Activated CD4-positive, alpha-beta T cell treated with anti-CD3 and anti-CD28 coated beads for 4 hours (primary cell): ENCODE measurements at regions not wholly inside any gene's neighbourhood (a gene's known extent, or its start where the extent isn't known, plus 50 kb on each side); places are given as distances from the start of the nearest gene placed in this dataset.
"Not testable (repeated sequence)": the region's sequence is repeated elsewhere in the genome, so short reads cannot be mapped to it uniquely, and the experiment has no call there.

Experiments used
- DNase-seq, 2 donors: peaks; one replicate each; pipeline ENCODE4 v3.0.0-alpha.2; 2020

DNA sequence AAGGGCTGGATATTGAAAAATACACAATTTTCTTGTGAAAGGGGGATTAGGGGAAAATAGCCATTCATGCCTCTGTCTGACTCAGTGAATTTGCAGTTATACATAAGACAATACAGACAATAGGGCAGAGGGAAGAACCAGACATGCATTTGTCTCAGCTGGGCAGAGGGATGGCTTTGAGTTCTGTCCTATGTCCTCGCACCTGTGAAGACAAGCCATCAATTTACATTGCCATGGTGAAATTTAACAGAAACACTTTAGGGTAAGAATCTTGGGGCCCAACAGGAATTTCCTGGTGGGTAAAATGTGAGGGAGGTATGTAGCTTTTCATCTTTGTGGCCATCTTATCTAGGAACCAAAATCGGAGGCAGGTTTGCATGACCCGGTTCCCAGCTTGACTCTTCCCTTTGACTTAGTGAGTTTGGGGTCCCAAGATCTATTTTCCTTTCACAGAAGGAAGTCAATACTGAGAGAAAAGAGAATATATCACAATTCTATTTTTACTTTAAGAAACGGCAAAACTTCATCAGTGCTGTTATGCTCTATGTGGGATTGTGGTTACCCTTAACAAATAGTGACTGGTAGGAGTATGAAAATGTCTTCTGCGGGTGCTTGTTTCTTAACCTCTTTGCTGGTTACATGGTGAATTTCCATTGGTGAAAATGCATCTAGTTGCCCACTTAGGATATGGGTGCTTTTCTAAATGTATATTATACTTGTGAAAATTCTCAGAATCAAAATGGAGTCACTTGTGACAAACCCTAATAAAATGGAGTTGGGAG is 221.8 kb downstream of the SPP2 start:
- DNase-seq = no peak

DNA sequence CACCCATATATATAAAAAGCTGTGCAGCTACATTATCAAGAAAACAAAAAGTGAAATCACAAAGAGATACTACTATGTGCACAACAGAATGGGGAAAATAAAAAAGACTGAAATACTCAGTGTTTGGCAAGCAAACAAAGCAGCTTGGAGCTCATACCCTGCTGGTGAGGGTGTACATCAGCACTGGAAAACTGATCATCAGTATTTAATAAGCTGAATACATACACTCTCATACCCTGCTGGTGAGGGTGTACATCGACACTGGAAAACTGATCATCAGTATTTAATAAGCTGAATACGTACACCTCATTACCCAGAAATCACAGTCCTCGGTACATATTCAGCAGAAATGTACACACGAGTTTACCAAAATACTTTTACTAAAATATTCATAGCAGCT is 220.8 kb downstream of the SPP2 start:
- DNase-seq = no peak

DNA sequence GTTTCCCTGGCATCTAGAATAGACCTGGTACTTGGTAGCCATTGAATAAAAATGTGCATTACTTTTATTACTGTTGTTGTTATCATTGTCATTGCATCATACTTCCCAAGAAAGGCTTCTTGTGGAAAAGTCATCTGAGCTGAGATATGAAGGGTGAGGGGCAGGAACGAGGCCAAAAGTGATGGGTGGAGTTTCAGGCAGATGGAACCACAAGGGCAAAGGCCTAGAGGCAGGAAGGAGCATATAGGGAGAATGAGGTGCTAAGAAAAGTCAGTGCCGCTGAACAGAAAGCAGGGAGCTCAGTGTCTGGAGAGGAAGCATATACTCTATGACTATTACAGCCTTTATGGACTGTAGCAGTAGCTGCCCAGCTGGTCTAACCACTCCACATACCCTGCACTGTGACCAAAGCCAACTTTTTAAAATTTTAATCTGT is 219.3 kb downstream of the SPP2 start:
- DNase-seq = no peak

DNA sequence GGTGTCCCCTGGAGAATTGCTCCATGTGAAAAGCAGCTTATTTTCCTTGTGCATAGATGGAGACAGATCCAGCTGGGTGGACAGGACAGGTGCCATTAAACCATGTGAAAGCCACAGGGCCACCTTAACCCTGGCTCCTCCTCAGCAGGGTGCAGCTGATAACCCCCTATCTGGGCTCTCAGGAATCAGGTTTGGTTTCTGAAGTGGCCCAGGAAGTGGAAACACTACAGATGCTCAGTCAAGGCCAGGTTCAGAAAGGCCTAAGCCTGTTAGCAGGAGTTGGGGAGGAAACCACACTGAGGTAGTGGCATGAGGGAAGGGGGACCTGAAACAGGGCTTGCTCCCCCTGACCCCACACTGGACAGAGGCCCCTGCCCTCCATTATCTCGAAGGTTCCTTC is 217.0 kb downstream of the SPP2 start:
- DNase-seq = no peak

DNA sequence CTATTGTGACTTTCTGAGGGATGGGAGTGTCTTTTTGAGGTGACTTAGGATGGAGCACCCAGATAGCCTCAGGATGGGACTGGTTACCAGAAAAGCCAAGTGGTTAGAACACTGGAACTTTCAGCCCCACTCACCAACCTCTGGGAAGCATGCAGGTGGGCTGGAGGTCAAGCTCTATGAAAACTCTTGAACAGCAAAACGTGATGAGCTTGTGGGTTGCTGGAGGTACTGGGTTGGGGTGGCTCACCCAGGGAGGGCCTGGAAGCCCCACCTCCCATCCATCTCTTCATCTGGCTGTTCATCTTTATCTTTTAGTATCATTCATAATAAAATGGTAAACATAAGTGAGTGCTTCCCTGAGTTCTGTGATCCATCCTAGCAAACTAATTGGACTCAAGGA is 216.4 kb downstream of the SPP2 start:
- no peak for DNase-seq

DNA sequence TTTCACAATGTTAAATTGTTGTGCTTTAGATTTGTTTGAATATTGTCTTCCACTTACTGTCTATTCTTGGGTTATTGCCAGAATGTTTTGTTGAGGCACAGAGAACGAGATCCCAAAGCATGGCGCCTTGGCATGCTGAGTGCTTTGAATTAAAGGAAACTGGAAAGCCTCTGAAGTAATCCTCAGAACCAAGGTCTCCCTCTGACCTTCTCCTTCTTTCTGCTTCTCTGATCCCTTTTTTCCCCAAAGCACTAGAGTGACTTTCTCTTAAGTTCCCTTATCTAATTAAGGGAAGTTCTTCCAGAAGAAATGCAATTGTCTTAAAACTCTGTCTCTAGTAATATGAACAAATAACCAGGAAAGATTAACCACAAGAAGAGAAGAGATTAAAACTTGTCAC is 214.7 kb downstream of the SPP2 start:
- DNase-seq = no peak

DNA sequence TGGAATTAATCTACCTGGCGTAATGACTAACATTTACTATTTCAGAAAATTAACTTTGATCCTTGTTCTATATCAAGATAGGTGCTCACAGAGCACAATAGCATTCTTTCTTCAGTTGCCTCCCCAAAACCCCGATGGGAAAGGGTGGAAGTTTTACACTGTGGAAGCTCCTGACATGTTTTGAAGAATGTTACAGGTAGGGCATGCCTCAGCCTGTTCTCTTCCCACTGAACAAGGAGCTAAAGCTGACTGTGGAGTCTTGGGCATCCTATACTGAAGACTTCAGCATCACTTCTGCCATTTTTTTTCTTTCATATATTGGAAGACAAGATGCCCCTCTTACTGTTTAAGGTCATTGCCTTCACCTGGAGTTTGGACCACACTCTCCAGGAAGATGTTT is 211.2 kb downstream of the SPP2 start:
- no peak for DNase-seq

DNA sequence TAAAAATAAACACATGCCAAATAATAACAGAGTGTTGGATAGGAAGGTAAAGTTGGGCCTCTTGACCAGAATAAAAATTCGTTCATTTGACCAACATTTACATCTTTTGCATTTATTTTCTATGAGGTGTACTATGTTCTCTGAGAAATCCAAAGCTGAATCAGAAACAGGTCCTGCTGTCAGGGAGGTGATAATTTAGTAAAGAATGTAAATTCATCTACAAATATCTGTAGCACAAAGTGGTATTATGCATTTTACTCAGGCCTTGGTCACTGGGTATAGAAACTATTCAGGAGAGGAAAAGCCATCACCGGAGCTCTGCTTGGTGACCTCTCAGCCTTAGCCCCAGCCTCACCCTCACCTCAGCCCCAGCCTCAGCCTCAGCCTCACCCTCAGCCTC is 208.9 kb downstream of the SPP2 start:
- no peak for DNase-seq

DNA sequence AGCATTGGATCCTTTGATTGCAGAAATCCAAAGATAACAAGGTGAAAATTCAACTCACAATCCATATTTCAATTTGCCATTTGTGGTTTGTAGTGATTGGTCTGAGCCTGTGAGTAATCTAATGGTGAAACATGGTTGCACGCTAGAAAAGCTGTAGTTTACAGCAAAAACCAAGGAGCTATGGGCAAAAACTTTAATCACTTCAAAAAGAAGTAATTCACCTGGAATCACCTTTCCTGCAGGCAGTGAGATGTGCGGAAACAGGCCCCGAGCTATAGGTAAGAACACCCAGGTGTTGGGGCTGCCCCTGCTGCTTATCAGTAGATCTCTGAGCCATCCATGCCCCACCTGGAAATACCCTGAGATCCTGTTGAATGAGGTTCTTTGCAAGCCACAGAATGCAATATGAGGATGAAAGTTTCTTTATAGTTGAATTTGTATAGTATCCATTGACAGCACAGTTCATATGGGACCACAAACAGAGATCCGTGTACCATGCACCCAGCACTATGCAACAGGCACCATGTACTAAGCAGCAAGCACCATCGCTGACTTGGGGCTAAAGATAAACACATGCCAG is 208.2 kb downstream of the SPP2 start:
- no peak for DNase-seq

DNA sequence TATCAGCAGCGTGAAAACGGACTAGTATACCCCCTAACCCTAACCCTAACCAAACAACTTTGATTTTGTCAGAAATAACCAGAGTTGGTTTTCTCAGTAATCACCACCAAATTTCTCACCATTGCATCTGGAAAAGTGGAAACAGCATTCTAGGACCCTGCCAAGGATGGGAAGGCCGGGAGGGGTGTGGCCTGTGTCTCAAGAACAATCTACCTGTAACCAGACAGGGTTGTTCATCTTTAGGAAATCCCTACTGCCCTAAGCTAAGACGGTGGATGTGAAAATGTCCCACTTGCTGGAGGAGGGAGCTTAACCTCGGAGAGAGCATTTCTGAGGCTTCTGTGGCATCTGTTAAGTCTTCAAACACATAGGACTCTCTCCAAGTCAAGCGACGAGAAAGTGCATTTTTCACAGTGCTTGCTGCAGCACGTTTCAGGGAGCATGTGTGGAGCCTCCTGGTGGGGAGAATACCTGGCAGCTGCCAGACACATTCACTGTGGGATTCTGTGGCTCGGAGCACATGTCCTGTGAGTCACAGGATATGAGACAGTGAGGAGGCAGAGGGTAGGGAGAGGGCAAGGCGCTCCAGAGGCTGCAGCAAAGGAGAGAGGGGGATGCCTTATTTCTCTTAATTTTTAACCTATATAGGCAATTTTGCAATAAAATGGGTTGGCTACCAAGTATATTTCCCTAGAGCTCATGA is 207.5 kb downstream of the SPP2 start:
- peak; percentile 18 to 29 for DNase-seq

DNA sequence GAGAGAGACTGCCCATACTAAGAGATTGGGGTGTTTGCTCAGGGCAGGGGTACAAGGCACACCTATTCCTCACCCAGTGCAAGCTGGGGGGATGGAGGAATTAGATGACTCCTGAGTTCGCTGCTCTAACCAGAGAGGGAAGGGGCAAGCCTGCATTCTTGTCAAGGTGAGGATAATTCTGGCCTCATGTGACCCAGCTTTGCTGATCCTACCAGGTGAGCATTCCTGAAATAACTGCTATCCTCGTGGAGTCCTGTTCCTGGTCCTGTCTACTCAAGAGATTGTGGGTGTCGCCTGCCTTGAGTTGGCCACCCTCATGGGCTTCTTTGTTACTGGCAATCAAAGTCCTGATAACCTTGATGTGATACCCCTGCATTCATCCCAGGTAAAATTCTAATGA is 206.0 kb downstream of the SPP2 start:
- DNase-seq = no peak

DNA sequence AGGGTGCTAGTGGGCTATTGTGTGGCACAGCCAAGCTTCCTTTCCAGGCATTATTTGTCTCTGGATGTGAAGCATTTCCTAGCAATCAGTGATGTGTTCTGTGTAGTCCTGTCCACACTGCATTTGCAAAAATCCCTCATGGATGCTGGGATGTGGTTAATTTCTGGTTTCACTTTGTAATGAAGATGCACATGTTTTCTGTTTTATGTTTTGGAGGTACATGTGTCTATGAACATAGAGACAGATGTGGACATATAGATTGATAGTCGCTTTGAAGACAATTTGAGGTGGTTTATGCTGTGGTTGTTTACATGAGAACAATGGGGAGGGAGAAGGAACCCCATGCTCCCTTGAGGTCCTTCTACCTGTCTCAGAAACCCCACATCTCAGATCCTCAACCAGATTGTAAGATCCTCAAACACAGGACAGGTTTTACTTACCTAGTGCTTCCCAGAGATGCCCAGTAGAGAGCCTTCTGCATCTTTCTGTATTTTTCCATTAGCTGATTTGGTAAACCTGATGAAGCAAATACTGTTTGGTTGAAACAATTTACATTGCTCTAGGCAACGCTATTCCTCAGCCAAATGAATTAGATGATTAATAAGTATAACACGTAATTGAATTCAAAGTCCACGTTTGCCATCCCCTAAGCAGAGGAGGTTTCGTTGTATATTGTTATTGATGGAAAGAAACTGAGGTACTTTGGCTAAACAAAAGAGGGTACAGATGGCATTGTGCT is 204.4 kb downstream of the SPP2 start:
- no peak for DNase-seq

DNA sequence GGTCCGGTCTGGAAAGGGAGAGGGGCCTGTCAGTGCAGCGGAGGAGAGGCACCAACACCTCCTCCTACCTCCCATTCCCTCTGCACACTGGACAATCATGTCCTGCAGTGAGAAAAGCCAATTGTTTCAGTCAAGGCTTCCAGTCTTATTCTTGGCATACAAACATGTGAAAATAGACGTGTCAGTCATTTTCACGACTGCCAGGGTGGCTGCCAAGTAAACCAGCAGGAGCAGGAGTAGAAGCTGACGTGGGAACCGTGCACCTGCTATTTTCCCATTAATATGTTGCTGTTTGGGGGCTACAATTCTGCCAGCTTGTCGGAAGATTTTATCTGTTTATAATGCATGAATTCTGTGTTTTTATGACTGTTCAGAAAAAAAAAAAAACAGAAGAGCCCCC is 202.3 kb downstream of the SPP2 start:
- no peak for DNase-seq

DNA sequence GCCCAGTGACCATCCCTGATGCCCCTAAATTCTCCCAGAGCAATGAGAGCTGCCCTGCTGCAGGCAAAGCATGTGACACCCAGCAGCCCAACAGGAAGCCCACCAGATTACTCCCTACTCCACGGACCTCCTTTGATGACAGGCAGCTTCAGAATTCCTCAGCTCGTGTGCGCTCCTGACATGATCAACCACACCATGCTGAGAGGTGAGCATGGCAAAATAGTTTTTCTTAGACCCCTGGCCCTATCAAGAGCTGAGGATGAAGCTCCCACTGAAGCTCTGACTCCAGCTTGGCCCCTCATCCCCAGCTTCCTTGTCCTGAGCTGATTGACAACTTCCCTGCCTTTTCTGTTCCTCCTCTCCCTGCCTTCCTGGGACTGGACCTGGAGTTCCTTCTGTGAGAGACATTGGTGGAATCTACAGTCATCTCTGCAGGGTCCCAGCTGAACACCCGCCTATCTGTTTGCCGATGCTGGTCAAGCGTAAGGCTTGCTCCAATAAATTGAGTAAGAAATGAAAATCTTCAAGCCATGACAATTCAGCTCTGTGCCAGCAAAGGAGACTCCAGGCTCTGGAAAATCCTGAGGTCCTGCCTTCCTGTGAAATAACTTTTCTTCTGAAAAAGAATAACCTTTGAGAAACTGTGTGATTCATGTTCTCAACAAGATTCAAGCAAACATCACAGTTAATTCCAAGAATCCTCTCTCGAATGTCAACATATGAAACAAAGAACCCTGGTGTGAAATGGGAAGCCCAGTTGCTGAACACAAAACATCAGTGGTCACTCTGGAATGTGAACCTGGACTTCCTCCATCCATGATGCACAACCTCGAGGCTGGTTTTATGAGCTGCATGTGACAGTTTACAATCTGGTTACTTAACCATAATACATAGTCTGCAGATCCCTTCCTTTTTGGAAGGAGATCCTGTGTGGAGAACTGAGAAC is 201.1 kb downstream of the SPP2 start:
- no peak for DNase-seq

DNA sequence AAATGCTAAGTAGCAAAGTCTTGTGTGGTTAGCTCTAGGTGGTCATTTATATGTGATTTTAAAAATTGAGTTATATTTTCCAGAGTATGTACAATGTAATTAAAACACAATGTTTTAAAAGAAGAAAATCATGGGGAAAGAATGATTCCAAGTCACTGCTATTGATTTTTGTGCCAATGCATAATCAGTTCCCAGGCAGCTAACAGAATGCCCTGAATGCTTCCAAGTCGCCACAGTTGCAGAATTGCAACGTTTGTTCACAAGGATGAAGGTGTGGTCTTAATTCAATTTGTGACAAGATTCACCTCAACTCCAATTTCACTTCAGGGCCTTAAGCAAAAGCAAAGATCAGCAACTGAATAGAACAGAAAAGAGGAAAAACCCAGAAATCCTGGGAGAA is 200.4 kb downstream of the SPP2 start:
- DNase-seq = no peak

DNA sequence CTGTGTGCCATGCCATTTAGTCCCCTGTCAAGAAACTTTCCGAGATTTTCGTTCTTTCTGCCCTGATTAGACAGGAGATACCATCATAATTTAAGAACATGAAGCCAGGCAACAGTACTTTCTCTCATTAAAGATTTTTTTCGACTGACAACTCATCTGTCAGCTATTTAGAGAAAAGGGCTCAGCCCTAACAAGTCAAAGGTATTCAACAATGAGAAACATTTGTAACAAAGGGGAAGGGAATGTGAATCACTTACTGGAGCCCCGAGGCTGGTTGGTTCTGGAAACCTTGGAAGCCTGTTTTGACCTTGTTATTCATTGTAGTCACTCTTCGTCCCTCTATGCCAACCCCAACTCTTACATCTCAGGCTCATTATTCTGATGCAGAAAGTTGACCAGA is 199.4 kb downstream of the SPP2 start:
- no peak for DNase-seq

DNA sequence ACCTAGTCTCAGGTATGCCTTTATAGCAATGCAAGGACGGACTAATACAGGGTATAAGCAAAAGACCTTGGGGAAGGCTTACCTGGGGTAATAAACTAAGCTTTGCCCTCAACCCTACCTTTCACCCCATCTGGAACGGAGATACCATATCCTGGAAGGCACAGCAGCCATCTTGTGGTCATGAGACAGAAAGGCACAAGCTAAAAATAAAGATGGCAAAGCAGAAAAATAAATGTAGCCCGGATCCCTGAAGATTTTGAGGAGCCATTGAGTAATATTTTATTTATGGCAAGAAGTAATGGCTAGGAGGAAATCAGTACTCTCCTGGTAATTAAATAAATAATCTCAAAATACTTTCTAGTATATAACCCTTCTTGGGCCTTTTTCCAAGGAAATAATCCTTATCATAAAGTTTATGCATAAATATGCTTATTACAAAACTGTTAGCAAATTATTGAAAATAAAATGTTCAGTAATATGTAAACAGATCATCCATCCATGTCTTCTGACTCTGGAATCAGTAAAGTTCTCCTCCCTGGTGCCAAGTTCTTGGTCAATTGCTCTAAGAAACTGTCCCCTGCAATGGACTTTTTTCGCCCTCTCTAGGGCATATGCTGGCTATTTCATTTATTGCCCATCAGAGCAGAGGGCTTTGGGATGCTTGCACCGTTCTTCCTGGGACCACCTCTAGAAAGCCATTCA is 198.7 kb downstream of the SPP2 start:
- DNase-seq = no peak

DNA sequence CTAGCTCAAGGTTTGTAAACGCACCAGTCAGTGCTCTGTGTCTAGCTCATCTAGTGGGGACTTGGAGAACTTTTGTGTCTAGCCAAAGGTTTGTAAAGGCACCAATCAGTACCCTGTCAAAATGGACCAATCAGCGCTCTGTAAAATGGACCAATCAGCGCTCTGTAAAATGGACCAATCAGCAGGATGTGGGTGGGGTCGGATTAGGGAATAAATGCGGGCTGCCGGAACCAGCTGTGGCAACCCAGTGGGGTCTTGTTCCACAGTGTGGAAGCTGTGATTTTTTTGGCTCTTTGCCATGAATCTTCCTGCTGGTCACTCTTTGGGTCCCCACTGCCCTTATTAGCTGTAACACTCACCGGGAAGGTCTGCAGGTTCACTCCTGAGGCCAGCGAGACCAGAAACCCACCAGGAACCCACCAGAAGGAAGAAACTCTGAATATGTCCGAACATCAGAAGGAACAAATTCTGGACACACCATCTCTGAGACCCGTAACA is 197.8 kb downstream of the SPP2 start:
- DNase-seq = not testable (repeated sequence)

DNA sequence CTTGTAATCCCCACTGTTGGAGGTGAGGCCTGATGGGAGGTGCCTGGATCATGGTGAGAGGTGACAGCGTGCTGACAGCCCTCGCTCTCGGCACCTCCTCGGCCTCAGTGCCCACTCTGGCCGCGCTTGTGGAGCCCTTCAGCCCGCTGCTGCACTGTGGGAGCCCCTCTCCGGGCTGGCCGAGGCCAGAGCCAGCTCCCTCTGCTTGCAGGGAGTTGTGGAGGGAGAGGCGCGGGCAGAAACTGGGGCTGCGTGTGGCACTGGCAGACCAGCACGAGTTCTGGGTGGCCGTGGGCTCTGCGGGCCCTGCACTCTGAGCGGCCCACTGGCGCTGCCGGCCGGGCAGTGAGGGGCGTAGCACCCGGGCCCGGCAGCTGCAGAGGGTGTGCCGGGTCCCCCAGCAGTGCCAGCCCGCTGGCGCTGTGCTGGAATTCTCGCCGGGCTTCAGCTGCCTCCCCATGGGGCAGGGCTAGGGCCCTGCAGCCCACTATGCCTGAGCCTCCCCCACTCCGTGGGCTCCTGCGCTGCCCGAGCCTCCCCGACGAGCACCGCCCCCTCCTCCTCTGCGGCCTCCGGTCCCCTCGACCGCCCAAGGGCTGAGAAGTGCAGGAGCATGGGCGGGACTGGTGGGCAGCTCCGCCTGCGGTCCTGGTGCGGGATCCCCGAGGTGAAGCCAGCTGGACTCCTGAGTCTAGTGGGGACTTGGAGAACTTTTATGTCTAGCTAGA is 197.1 kb downstream of the SPP2 start:
- no peak for DNase-seq

DNA sequence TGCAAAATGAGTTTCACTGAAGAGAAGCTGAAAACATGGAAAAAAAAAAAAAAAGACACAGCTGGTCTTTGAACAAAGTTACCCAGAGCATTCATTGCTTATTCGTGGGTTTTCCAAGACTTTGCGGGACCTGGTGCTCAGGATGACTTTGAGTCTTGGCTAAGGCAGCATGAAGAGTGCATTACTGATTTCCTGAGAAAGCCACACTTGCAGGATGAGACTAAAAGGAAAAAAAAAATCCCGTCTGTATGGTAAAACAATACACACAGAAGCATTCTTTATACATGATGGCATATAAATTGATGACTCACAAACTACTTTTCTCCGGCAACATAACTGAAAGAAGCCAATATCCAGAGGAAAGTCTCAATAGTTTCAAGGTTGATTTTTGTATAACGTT is 195.4 kb downstream of the SPP2 start:
- no peak for DNase-seq
